T follicular helper cell (primary cell): ENCODE measurements at regions not wholly inside any gene's neighbourhood (a gene's known extent, or its start where the extent isn't known, plus 50 kb on each side); places are given as distances from the start of the nearest gene placed in this dataset.
"Not testable (repeated sequence)": the region's sequence is repeated elsewhere in the genome, so short reads cannot be mapped to it uniquely, and the experiment has no call there.

Source experiments
- DNase-seq: peaks from one replicate; pipeline ENCODE4 v3.0.0-alpha.2; 2020; ENCODE audit warnings: low read depth

DNA sequence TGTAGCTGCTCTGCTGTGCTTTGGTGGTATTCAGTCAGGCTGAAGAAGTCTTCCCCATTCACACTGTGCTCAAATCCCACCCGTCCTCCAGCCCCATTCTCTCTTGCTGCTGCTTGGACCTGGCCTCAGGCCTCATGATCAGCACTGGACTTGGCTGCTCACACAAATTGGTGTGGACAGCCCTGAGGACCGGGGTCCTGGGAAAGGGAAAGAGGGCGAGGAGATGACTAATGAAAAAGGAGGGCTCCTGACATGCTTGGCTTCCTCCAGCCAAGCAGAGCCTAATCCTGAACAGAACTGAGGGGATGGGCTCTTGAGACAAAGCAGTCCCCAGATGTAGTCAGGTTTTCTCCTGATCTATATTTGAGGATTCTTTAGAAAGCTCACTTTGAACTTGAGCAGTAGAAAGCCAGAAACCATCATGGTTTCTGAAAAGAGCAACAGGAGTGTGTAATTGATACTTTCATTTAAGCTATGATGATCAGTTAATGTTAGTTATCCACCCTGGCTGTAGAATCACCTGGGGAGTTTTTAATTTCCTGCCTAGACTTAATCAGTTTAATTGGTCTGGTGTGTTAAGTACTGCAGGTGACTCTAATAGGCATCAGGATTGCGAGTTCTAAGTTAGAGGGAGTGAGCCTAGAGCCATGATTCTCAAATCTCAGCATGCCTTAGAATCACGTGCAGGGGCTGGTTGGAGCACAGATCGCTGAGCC, 79.4 kb upstream of the THBS1 start:
- DNase-seq, result no peak

DNA sequence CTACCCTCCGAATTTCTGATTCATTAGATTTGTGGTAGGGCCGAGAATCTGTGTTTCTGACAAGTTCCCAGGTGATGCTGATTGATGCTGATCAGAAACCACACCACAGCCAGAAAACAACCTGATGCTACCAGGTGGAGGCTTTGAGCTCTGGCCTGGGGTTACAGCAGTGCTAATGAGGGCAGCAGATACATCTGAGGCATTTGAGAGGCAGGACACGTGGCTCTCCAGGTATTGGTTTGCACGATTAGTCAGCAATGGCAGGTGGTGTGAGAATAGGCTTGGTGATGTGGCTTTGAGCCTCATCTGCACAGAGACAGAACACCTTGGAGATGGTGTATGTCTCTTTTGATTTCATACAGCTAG, 78.8 kb upstream of the THBS1 start:
- no peak for DNase-seq

DNA sequence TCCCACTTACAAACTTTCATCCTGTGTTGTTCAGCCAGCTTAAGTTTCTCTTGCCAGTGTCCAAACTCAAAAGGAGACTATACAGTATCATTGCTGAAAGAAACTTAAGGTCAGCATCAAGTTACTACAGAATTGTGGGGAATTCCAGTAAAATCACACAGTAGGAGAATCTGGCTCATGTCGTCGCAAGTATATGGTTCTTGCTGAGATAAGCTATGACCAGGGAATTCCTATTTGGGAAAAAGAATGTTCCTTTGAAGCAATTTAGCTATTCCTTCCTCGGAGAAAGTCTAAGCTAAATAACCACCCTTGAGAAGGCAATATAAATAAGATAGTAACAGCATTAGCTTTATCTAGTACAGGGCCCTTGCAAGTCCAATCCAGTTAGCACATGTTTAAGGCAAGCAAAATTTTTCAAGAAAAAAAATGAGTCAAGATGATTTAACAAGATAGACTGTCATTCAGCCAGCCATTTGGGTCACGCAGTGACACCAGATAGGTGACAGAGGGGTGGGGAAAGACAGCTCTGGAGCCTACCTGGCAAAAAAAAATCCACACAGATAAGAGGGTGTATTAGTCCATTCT, 78.2 kb upstream of the THBS1 start:
- DNase-seq, result no peak

DNA sequence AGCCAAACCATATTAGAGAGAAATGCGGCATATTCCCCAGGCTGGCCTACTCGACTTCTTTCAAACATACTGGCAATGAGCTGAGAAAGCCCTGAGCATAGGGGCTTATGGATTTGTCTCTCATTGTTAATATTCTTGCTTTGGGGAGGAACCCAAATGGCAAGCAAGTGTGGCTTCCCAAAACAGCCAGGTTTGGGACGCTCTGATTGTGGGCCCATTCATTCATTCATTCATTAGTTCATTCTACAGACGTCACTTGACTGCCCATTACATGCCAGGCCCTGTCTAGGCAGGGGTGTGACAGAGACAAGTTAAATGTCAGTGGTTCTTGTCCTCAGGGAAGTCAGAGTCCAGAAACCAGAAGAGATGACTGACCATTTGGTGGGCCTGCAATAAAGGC, 77.4 kb upstream of the THBS1 start:
- DNase-seq, result no peak

DNA sequence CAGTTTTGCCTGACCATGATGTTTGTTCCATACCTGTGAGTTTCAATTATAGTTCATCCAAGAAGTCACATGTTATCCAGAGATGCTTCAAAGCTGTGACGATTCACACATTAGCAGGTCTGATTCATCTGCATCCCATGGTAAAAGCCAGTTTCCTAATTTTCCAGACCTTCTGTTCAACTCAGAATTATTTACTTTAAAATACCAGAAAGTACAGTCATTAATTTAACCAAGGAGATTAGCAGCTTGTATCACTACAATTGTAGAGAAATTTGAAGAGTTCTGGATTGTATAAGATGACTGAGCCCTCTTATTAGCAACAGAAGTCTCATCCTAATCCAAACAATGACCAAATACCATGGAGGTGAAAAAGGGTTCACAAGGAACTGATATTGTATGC, 76.1 kb upstream of the THBS1 start:
- no peak for DNase-seq

DNA sequence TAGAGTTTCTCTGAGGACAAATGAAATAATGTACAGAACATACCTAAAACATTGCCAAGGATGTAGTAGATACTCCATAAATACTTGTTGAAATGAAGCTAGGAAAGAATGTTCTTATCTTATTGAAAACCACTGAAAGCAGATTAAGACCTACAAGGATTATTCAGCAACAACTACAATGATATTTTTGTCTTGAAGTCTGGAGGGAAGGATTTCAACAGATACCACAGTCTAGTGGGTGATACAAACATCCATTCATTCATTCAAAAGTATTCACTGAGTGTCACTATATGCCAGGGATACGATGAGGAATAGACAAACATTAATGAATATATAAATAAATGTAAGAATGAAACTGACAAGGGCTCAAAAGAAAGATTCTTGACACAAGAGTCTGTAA, 74.7 kb upstream of the THBS1 start:
- no peak for DNase-seq

DNA sequence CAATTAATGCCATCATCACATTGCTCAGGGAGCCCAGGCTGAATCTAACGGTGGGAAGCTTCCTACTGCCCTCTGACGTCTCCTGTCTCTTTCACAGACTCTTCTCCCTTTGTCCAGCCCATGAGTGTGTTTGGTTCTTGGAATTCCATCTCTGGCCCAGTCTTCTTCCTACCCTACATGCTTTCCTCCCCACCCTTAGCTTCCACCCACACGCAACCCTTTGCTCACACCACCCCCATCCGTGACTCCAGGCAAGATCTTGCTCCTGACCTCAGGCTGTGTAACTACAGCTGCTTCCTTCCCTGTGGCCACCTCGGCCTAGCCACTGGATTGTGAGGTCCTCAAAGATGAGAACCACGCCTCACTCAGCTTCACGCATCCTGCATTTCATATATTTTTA, 72.3 kb upstream of the THBS1 start:
- DNase-seq, result no peak

DNA sequence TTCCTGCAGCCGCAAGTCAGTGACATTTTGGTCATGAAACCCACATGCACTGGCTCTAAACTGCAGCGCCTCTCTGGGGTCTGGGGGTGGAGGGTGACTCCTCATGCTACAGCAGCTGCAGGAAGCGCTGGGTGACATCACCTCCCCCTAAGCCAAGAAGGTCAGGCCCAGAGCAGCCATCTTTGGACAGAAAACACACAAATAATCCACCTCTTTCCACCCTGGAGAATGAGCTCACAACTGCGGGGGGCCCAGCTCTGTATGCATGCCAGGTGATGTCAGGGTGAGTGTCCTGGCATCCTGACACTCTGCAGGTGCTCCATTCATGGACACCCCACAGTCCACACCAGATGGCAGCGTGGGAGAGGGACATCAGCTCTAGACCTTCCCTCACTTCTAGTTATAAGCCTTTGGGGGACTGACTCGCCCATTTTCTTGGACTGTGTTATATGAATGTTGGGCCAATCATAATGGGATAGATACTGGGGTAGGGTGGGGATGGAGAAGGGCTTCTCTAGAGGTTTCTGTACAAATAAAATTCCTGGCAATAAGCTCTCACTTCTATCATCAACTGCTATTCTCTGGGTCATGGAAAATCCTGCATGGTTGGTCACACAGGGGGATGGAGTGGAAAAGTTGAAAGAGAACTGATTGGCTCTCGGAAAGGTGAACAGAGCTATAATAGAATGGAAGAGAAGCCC, 70.7 kb upstream of the THBS1 start:
- no peak for DNase-seq

DNA sequence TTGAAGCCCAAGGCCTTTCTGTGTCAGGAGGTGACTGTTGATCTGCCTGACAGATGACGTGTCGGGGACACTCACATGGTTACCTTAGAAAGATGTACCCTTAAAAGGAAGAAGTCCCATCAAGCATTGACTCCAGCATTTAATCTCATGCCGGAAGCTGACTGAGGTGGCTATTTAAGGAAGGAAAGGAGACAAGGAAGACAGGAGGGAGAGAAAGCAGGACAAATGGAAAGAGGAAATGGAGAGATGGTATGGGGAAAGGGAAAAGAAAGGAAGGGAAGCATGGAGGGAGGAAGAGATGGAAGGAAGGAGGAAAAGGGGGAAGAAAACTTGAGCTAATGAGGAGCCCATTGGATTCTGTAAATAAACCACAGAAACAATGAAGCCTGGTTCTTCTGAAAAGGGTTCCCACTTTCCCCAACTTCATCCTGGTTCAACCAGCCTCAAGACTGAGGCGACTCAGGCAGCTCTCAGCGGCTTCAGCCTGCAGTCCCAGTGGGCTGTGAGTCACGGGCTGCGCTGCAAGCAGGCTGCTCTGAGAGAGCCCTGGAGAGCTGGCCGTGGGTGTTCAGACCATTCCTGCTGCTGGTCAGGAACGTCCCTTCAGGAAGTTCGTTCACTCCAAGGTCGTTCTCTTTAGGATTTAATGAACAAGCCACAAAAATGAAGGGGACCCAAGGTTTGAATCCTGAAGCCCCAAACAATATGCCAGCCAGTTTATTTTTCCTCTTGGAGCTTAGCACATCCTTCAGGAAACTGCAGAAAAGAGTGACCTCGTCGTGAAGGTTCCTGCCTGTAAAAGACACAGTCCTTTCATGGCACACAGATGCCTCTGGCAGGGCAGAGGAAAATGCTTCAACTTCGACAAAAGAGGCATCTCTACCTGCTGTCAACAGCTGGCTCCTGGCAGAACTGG, 69.6 kb upstream of the THBS1 start:
- DNase-seq, result no peak

DNA sequence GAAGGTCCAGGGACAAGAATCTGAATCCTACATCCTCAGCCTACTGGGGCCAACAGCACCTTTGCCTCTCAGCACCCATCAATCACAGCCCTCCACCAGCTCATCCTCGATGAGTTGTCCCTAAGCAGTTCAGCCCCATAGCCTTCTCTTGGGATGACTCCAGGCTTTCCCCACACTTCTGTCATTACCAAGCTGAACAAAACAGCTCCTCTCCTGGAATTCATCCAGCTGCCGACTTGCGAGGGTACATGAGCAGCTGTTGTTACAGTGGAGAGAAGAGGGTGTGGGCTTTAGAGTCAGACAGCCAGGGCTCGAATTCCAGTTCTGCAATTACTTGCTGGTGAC, 69.0 kb upstream of the THBS1 start:
- DNase-seq, result no peak

DNA sequence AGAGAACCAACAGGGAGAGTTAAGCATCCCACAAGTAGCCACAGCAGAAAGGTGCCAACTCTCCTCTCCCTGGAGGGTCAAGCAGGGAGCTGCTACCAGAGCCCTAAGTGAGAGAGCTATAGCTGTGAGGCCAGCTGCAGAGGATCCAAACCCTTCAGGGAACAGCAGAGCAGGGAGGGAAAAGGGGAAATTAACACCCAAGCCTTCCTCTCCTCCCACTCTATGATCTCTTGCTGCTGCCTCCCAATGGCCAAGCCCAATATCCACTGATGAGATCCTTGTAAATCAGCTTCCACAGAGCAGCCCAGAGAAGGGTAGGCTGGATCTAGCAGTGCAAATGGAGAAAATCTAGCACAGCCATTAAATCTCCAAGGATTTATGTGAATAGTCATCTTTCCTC, 68.2 kb upstream of the THBS1 start:
- no peak for DNase-seq

DNA sequence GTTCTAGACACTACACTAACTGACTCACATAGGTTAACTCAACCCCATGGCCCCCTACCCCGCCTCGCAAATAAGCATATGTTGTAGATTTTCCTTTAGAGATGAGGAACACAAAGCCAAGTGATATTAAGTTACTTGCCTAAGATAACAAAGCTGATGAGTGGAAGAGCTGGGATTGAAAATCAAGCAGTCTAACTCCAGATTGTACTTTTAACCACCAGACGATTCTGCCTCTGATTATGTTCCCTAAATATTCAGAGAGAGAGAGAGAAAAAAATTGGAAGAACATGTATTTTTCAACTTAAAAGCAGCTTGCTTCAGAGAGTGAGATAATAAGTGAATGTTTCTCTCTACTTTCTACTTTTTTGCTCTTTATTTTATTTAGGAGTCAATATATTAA, 66.9 kb upstream of the THBS1 start:
- no peak for DNase-seq

DNA sequence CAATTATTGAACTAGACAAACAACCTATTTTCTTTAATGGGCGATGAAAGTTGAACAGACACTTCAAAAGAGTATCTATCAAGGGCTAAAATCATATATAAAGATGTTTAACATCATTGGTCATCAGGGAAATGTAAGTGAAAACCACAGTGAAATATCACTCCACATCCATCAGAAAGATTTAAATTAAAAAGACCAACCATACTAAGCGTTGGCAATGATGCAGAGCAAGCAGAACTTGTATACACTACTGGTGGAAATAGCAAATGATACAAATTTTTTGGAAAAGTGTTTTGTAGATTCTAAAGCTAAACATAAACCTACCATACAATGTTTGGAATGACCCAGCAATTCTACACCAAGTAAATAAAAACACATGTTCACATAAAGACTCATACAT, 65.9 kb upstream of the THBS1 start:
- DNase-seq, result no peak

DNA sequence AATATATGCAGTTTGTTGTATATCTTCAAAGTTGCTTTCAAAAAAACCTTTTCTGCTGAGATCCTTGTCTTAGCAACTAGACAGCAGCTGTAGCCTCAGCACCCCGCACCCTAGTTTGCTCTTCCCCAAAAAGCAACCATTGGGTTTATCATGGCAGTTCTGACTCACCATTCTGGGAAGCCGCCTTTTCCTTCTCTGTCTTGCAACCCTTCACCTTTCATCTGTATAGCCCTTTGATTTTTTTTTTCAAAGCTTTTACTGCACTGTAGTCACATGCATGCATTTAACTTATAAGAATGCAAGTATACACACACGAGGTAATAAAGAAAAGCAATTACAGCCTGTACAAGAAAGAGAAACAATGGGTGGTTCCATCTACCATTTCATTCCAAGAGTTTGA, 65.1 kb upstream of the THBS1 start:
- no peak for DNase-seq

DNA sequence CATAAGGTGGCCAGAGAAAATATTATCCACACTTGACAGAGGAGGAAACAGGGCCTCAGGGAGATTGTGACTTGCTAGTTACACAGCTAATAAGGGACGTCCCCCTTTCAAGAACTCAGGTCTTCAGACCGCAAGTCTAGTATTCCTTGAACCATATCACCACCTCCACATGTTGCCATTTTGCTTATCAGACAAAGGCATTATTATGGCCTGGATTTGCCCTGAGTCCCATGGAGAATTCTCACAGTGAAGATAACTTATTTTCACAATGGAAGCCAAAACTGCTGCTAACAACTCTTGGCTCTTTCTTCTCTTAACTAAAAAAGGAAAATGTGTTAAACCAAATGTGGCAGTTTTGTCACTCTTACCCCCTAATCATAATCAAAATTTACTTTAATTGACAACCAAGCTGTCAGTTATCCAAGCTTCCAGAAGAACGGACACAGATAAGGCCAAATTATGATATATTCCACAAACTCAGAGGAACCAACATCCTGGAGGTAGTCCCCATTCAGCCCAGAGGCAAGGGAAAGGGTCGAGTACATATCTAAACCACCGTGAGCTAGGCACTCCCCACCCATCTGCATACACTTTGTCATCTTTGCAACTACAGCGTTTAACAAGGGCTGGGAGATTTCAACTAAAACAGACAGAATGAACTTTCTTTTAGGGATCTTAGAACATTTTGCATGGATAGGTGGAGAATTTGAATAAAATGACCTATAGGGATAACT, 63.6 kb upstream of the THBS1 start:
- DNase-seq, result no peak

DNA sequence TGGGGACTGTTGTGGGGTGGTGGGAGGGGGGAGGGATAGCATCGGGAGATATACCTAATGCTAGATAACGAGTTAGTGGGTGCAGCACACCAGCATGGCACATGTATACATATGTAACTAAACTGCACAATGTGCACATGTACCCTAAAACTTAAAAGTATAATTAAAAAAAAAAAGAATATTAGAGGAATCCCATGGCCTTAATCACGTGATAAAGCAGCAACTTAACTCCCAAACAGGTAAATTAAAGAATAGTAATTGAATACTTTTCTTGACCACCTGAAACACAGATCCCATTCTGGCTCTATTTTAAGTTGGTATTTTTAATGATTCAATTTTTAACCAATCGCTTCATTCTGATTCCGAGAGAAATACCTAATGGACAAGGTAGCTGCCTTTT, 56.9 kb upstream of the THBS1 start:
- not testable (repeated sequence) for DNase-seq

DNA sequence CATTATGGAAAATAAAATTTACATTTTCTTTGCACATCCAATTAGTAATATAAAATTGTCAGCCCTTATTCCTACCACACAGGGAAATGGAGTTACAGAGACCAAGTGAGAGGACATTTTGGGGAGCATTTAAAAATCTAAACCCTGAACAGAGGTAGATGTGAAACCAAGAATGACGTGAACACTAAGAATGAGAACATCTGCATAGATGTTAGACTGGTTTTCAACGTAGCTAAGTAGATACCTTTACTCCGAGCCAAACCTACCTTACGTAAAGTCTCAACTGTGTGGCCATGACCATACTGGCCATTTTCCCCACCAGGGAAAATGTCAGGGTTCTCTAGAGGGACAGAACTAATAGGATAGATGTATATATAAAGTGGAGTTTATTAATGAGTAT, 51.4 kb upstream of the THBS1 start:
- no peak for DNase-seq

DNA sequence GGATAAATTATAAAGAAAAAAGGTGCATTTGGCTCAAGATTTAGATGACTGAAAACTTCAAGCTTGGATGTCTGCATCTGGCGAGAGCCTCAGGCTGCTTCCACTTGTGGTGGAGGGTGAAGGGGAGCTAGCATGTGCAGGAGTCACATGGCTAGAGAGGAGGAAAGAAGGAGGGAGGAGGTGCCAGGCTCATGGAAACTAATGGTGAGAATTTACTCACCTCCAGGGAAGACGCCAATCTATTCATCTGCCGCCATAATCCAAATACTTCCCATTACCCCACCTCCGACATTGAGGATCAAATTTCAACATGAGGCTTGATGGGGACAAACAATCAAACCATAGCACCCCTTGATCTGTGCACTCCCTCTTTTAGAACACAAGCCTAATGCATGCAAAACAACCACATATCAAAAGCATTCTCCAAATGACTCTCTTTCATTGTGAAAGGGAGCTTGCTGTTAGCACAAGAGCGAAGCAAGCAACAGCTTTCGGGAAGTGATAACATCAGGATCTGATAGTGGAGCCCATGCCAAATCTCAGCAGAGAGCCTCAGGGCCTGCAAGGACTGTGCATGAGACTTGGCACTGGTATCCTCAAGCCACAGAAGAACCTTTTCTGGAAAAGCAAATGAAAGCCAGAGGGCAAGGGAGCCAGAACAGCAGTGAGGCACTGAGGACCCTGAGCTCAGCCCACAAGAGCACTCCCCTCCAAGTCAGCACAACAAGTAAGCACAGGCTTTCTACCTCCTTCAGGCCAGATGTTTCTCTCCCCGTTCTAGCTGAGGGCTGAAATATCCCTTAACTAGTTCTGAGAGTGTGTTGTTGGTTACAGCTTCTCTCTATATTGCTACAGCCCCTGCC, 50.2 kb upstream of the THBS1 start:
- no peak for DNase-seq
